Activated B cell treated with CpG ODN at 0.5 μM for 24 hours (primary cell): ENCODE measurements at regions not wholly inside any gene's neighbourhood (a gene's known extent, or its start where the extent isn't known, plus 50 kb on each side); places are given as distances from the start of the nearest gene placed in this dataset.

Source experiments
- ATAC-seq: fragments of 200-7000 bp; cut with Tn5 transposase; one replicate; pipeline ENCODE4 v1.10.0; 2021; ENCODE audit warnings: low read depth, mild to moderate bottlenecking, moderate library complexity
- CTCF ChIA-PET: fragments of 350-600 bp; sonication (Branson Sonifier 250); formaldehyde crosslinking; loops from one replicate; lab custom pipeline; 2021; ENCODE audit warnings: antibody characterized with exemption; lab: Charles Lee
- POLR2A ChIA-PET: fragments of 350-600 bp; sonication (Branson Sonifier 250); formaldehyde crosslinking; loops from one replicate; lab custom pipeline; 2021; ENCODE audit warnings: antibody characterized with exemption; lab: Charles Lee
- DNase-seq: peaks from one replicate; pipeline ENCODE4 v3.0.0; 2022
- H3K27ac Mint-ChIP-seq: one replicate; pipeline ENCODE4 v1.8.0; 2020; ENCODE audit warnings: mixed read lengths
- H3K27me3 Mint-ChIP-seq: one replicate; pipeline ENCODE4 v1.8.0; 2021; ENCODE audit warnings: mixed read lengths
- H3K36me3 Mint-ChIP-seq: one replicate; pipeline ENCODE4 v1.8.0; 2021; ENCODE audit warnings: low read depth, mixed read lengths
- H3K4me1 Mint-ChIP-seq: one replicate; pipeline ENCODE4 v1.8.0; 2021; ENCODE audit warnings: mixed read lengths
- H3K4me3 Mint-ChIP-seq: one replicate; pipeline ENCODE4 v1.8.0; 2020; ENCODE audit warnings: mild to moderate bottlenecking, mixed read lengths
- H3K9me3 Mint-ChIP-seq: one replicate; pipeline ENCODE4 v1.8.0; 2020; ENCODE audit warnings: mixed read lengths
- CTCF ChIP-seq: fragments of 200-600 bp; IDR thresholded peaks from one replicate; pipeline ENCODE4 v1.8.0; 2022; ENCODE audit warnings: antibody characterized with exemption, mild to moderate bottlenecking
- intact Hi-C: fragments of 100-400 bp; cut with micrococcal nuclease; formaldehyde crosslinking; loops from one replicate; pipeline ENCODE4 v1.15.1; 2024

GRCh38 chr5:174877987-174878386 is 153.6 kb downstream of the MSX2 start:
- CTCF ChIA-PET, result no interaction called here
- H3K4me1 Mint-ChIP-seq, result no peaks in the 10 kb centered on the region
- no peaks in the 10 kb centered on the region for H3K36me3 Mint-ChIP-seq
- H3K9me3 Mint-ChIP-seq, result peaks cover 6% of the 10 kb centered on the region
- H3K4me3 Mint-ChIP-seq, result no peak overlapping the region
- ATAC-seq, result no peak
- POLR2A ChIA-PET, result no interaction called here
- TF ChIP-seq CTCF, result no peak
- no peak overlapping the region for H3K27ac Mint-ChIP-seq
- intact Hi-C loops, result no loop called here
- no peaks in the 10 kb centered on the region for H3K27me3 Mint-ChIP-seq
- no peak for DNase-seq

- H3K4me3 Mint-ChIP-seq, result no peak overlapping the region
- H3K27me3 Mint-ChIP-seq, result peaks cover 5% of the 10 kb centered on the region
- no peaks in the 10 kb centered on the region for H3K9me3 Mint-ChIP-seq
- DNase-seq, result no peak
- ChIA-PET POLR2A (no interaction called here), CTCF (no interaction called here)
- no peaks in the 10 kb centered on the region for H3K4me1 Mint-ChIP-seq
- no peak overlapping the region for H3K27ac Mint-ChIP-seq
- no peak for ATAC-seq
- no peak for TF ChIP-seq CTCF
- intact Hi-C loops, result no loop called here
- H3K36me3 Mint-ChIP-seq, result no peaks in the 10 kb centered on the region
Measured at GRCh38 chr5:174872271-174872670, 147.9 kb downstream of the MSX2 start.

DNA sequence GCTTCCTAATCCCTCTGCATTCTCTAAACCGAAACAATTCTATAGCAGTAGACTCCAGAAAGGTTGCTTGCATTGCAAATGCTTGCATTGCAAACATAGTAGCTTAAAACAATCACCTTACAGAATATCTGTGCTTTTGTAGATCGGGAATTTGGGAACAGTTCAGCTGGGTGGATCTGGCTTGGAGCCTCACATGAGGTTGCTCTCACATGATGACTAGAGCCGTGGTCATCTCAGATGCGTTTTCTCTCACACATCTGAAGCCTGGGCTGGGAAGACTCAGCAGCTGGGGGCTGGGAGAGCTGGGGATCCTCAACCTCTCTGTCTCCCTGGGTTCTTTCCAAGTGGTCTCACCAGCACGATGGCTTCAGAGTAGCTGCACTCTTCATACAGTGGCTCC is 127.8 kb downstream of the MSX2 start:
- H3K36me3 Mint-ChIP-seq, result no peaks in the 10 kb centered on the region
- no peak overlapping the region for H3K4me3 Mint-ChIP-seq
- no peaks in the 10 kb centered on the region for H3K27me3 Mint-ChIP-seq
- ATAC-seq (no peak), DNase-seq (no peak)
- ChIA-PET CTCF (no interaction called here), POLR2A (no interaction called here)
- no peaks in the 10 kb centered on the region for H3K9me3 Mint-ChIP-seq
- intact Hi-C loops, result no loop called here
- no peaks in the 10 kb centered on the region for H3K4me1 Mint-ChIP-seq
- no peak for TF ChIP-seq CTCF
- H3K27ac Mint-ChIP-seq, result no peak overlapping the region

GRCh38 chr5:174850565-174851169 is 126.3 kb downstream of the MSX2 start:
- ATAC-seq, result no peak
- H3K4me3 Mint-ChIP-seq, result no peak overlapping the region
- no peaks in the 10 kb centered on the region for H3K27me3 Mint-ChIP-seq
- ChIA-PET CTCF (no interaction called here), POLR2A (no interaction called here)
- DNase-seq, result no peak
- no peaks in the 10 kb centered on the region for H3K9me3 Mint-ChIP-seq
- no peak overlapping the region for H3K27ac Mint-ChIP-seq
- no peaks in the 10 kb centered on the region for H3K4me1 Mint-ChIP-seq
- no peak for TF ChIP-seq CTCF
- intact Hi-C loops, result no loop called here
- H3K36me3 Mint-ChIP-seq, result no peaks in the 10 kb centered on the region

GRCh38 chr5:174849426-174849825 is 125.0 kb downstream of the MSX2 start:
- ChIA-PET POLR2A (no interaction called here), CTCF (no interaction called here)

More at GRCh38 chr5:174849426-174849825, 125.0 kb downstream of the MSX2 start:
- intact Hi-C loops, result no loop called here
- Mint-ChIP-seq H3K4me1 (no peaks in the 10 kb centered on the region), H3K36me3 (no peaks in the 10 kb centered on the region), H3K27me3 (no peaks in the 10 kb centered on the region), H3K9me3 (no peaks in the 10 kb centered on the region), H3K27ac (no peak overlapping the region), H3K4me3 (no peak overlapping the region)
- ATAC-seq (no peak), DNase-seq (no peak)
- no peak for TF ChIP-seq CTCF
